K562 (cell line): ENCODE measurements at regions not wholly inside any gene's neighbourhood (a gene's known extent, or its start where the extent isn't known, plus 50 kb on each side); places are given as distances from the start of the nearest gene placed in this dataset.

Source experiments
- ATAC-seq: fragments of 200-7000 bp; cut with Tn5 transposase; 3 replicates; pipeline ENCODE4 v1.9.1; 2020; ENCODE audit warnings: moderate library complexity
- BruUV-seq: library from RNA; stranded (reverse); fragments of 400-500 nt; replicated peaks from 2 replicates; lab custom pipeline; 2021; lab: Mats Ljungman, UMichigan
- CTCF ChIA-PET: fragments of 300-600 bp; formaldehyde crosslinking; extraction: SDS; loops from one replicate; lab custom pipeline; 2021; ENCODE audit warnings: low intra/inter-chr PET ratio; lab: Yijun Ruan, JAX
- POLR2A ChIA-PET: fragments of 300-600, 350-650 bp; sonication (Branson Sonifier 250); formaldehyde crosslinking; extraction: SDS; loops from one replicate; lab custom pipeline; 2021; ENCODE audit warnings: antibody characterized with exemption, inconsistent platforms; lab: Yijun Ruan, JAX
- DNase-seq, 4 experiments: peaks; one replicate each; pipeline versions ENCODE4 v3.0.0 to v3.0.0-alpha.2; 2011 to 2018; ENCODE audit warnings: low spot score in 3 of 4, mixed read lengths in 3 of 4; ENCODE audit errors: extremely low read depth in 1 of 4
- FAIRE-seq: peaks from 2 replicates; lab custom pipeline; 2011; peaks lifted over from hg19 to GRCh38; lab: Jason Lieb, UNC
- H2AFZ ChIP-seq: 2 replicates; pipeline ENCODE4 v1.6.0; 2011; ENCODE audit warnings: low read depth, low read length, control low read depth, inconsistent platforms
- H3K27ac ChIP-seq: fragments of 200-600 bp; 3 replicates; pipeline ENCODE4 v1.8.0; 2011; ENCODE audit warnings: low read depth, mild to moderate bottlenecking, control low read depth, inconsistent platforms, low read length, moderate library complexity, mixed read lengths; ENCODE audit errors: extremely low read depth
- H3K27me3 ChIP-seq, 2 experiments: fragments of 300-600 bp in 1 of 2; 2 replicates in 1 of 2; 3 replicates in 1 of 2; pipeline versions ENCODE4 v1.6.0 to v1.8.0; 2011; ENCODE audit warnings: inconsistent platforms in 2 of 2, low read length in 2 of 2, mild to moderate bottlenecking in 1 of 2, mixed read lengths in 1 of 2, moderate library complexity in 1 of 2; ENCODE audit not compliant: control insufficient read depth in 2 of 2, insufficient read depth in 2 of 2
- H3K36me3 ChIP-seq: fragments of 300-600 bp; 3 replicates; pipeline ENCODE4 v1.8.0; 2011; ENCODE audit warnings: mild to moderate bottlenecking, low read length, inconsistent platforms; ENCODE audit not compliant: control insufficient read depth, insufficient read depth
- H3K4me1 ChIP-seq, 2 experiments: fragments of 200-600 bp in 1 of 2; replicated peaks in 1 of 2; 2 replicates in 1 of 2; 3 replicates in 1 of 2; pipeline versions ENCODE4 v1.5.1 to v1.8.0; 2011; ENCODE audit warnings: inconsistent platforms in 2 of 2, low read length in 2 of 2, mild to moderate bottlenecking in 1 of 2, mixed read lengths in 1 of 2, moderate library complexity in 1 of 2; ENCODE audit not compliant: control insufficient read depth in 2 of 2, insufficient read depth in 2 of 2
- H3K4me2 ChIP-seq: 2 replicates; pipeline ENCODE4 v1.6.1; 2011; ENCODE audit warnings: low read length, control low read depth, inconsistent platforms, mixed read lengths; ENCODE audit not compliant: insufficient read depth
- H3K4me3 ChIP-seq: fragments of 200-600 bp; sonication (generic), shearing (Covaris generic); 2 replicates; pipeline ENCODE4 v1.5.1; 2016; ENCODE audit warnings: control low read depth, inconsistent platforms
- H3K79me2 ChIP-seq: fragments of 200-600 bp; 3 replicates; pipeline ENCODE4 v1.8.0; 2011; ENCODE audit warnings: low read length, inconsistent platforms; ENCODE audit not compliant: control insufficient read depth, insufficient read depth
- H3K9ac ChIP-seq, 2 experiments: 2 replicates each; pipeline versions ENCODE4 v1.6.0 to v1.6.1; 2011; ENCODE audit warnings: low read depth in 2 of 2, low read length in 2 of 2, control low read depth in 1 of 2, inconsistent platforms in 1 of 2, mild to moderate bottlenecking in 1 of 2, mixed read lengths in 1 of 2; ENCODE audit not compliant: insufficient read depth in 1 of 2
- H3K9me1 ChIP-seq: one replicate; pipeline ENCODE4 v1.6.0; 2011; ENCODE audit warnings: inconsistent platforms, mild to moderate bottlenecking, low read length, moderate library complexity; ENCODE audit not compliant: control insufficient read depth, insufficient read depth
- H3K9me3 ChIP-seq: replicated peaks from 2 replicates; pipeline ENCODE4 v1.5.1; 2011; ENCODE audit warnings: low read depth, low read length, inconsistent platforms; ENCODE audit not compliant: control insufficient read depth, insufficient read depth
- H4K20me1 ChIP-seq: replicated peaks from 2 replicates; pipeline ENCODE4 v1.6.1; 2011; ENCODE audit warnings: low read length, inconsistent platforms, mixed read lengths; ENCODE audit not compliant: control insufficient read depth, insufficient read depth
- CBFA2T2 ChIP-seq: fragments of 450-650 bp; conservative IDR thresholded peaks from 2 replicates; pipeline ENCODE4 v1.6.1; 2017; ENCODE audit warnings: mild to moderate bottlenecking
- CHD2 ChIP-seq: IDR thresholded peaks from 2 replicates; pipeline ENCODE4 v1.6.1; 2011; ENCODE audit warnings: low read depth, low read length
- COPS2 ChIP-seq: fragments of 450-650 bp; conservative IDR thresholded peaks from 2 replicates; pipeline ENCODE4 v1.6.1; 2016; ENCODE audit warnings: mild to moderate bottlenecking, moderate library complexity
- CREB5 ChIP-seq: fragments of 250-450 bp; sonication (Bioruptor Pico); IDR thresholded peaks from 2 replicates; pipeline ENCODE4 v1.5.0; 2020; ENCODE audit warnings: mild to moderate bottlenecking
- ETV6 ChIP-seq, 3 experiments: fragments of 150-350 bp in 1 of 3; sonication (generic) in 1 of 3; formaldehyde crosslinking in 1 of 3; IDR thresholded peaks; 2 replicates each; pipeline versions ENCODE4 v1.6.1 to v1.8.0; 2014 to 2022; ENCODE audit warnings: borderline replicate concordance in 2 of 3, low read depth in 2 of 3, antibody characterized with exemption in 1 of 3, low read length in 1 of 3, mild to moderate bottlenecking in 1 of 3, missing genetic modification reagents in 1 of 3
- FIP1L1 ChIP-seq: fragments of 200-400 bp; formaldehyde crosslinking; IDR thresholded peaks from 2 replicates; pipeline ENCODE4 v1.6.1; 2018; ENCODE audit warnings: mild to moderate bottlenecking, low read depth, low read length; ENCODE audit not compliant: poor library complexity, severe bottlenecking
- IRF2 ChIP-seq: sonication (generic); formaldehyde crosslinking; IDR thresholded peaks from 2 replicates; pipeline ENCODE4 v1.8.1; 2022; ENCODE audit warnings: mild to moderate bottlenecking, missing genetic modification reagents
- KLF1 ChIP-seq: fragments of 450-650 bp; IDR thresholded peaks from 2 replicates; pipeline ENCODE4 v1.6.1; 2016; ENCODE audit warnings: missing genetic modification characterization, missing compliant biosample characterization
- NCOR1 ChIP-seq: fragments of 450-650 bp; IDR thresholded peaks from 2 replicates; pipeline ENCODE4 v1.6.1; 2016; ENCODE audit warnings: mild to moderate bottlenecking, moderate library complexity
- NFE2L1 ChIP-seq: fragments of 450-650 bp; IDR thresholded peaks from 2 replicates; pipeline ENCODE4 v1.6.1; 2016; ENCODE audit warnings: missing genetic modification characterization, low read depth, mild to moderate bottlenecking, missing compliant biosample characterization, moderate library complexity, borderline replicate concordance
- PPARD ChIP-seq: fragments of 250-450 bp; sonication (Bioruptor Pico); IDR thresholded peaks from 2 replicates; pipeline ENCODE4 v1.8.0; 2022; ENCODE audit warnings: inconsistent platforms, mild to moderate bottlenecking, moderate library complexity
- SREBF1 ChIP-seq: fragments of 150-350 bp; IDR thresholded peaks from 2 replicates; pipeline ENCODE4 v1.6.1; 2014; ENCODE audit warnings: antibody characterized with exemption, low read depth, low read length, borderline replicate concordance
- ZNF318 ChIP-seq, 2 experiments: fragments of 450-650 bp; IDR thresholded peaks; 2 replicates each; pipeline ENCODE4 v1.6.1; 2016; ENCODE audit warnings: mild to moderate bottlenecking in 2 of 2, borderline replicate concordance in 1 of 2, low read depth in 1 of 2, moderate library complexity in 1 of 2
- WGBS: fragments of 100-300 bp; shearing (Covaris generic); methylation state at CpG from one replicate; pipeline ENCODE4 v1.1.6; 2016; ENCODE audit warnings: low coverage, mixed read lengths; ENCODE audit not compliant: insufficient coverage; ENCODE audit errors: missing lambda C conversion rate; 5-methylcytosine and 5-hydroxymethylcytosine counted together
- in situ Hi-C: fragments of 300-500 bp; cut with MboI; formaldehyde crosslinking; loops from 4 replicates; pipeline ENCODE4 v1.15.0; 2018; ENCODE audit warnings: inconsistent platforms, mixed read lengths
- intact Hi-C: fragments of 100-400 bp; cut with micrococcal nuclease; formaldehyde crosslinking; loops from 2 replicates; pipeline ENCODE4 v1.14.2; 2022

- 0% methylated on average over 2 of the region's 2 CpGs for WGBS
- no peak overlapping the region for H3K9ac ChIP-seq
- no peaks in the 10 kb centered on the region for H3K9me1 ChIP-seq
- DNase-seq: no peak
- H3K9me3 ChIP-seq: no peaks in the 10 kb centered on the region
- POLR2A ChIA-PET: interaction anchor here (1.3 kb wide), 1 partner anchor 9 kb away, joined by 3 read pairs; no protein-coding TSS in a partner anchor
- H3K27me3 ChIP-seq: no peaks in the 10 kb centered on the region
- H3K4me2 ChIP-seq: no peak overlapping the region
- H3K79me2 ChIP-seq: no peaks in the 10 kb centered on the region
- no TSS peak for BruUV-seq
- no peak for ATAC-seq
- no peaks in the 10 kb centered on the region for H3K36me3 ChIP-seq
- no peak for FAIRE-seq
- H2AFZ ChIP-seq: no peak overlapping the region
- CTCF ChIA-PET: no interaction called here
- no peak overlapping the region for H3K4me3 ChIP-seq
- in situ Hi-C loops: no loop called here
- no peaks in the 10 kb centered on the region for H4K20me1 ChIP-seq
- H3K27ac ChIP-seq: no peak overlapping the region
- H3K4me1 ChIP-seq: no peaks in the 10 kb centered on the region
- intact Hi-C loops: no loop called here
- TF ChIP-seq CBFA2T2: no peak
- no peak for TF ChIP-seq CHD2
- no peak for TF ChIP-seq COPS2
- no peak for TF ChIP-seq PPARD (CRISPR knock-in tag)
- no peak for TF ChIP-seq ETV6 (IDR thresholded peaks at IDR 0.05; ENCODE audit: borderline replicate concordance in 1 of 2, low read depth in 2 of 2, low read length in 1 of 2)
- no peak for TF ChIP-seq ETV6 (CRISPR knock-in tag; IDR thresholded peaks at IDR 0.05; ENCODE audit: borderline replicate concordance)
- no peak for TF ChIP-seq KLF1 (tag)
- TF ChIP-seq CREB5 (CRISPR knock-in tag): no peak
- no peak for TF ChIP-seq ZNF318 (IDR thresholded peaks at IDR 0.05; ENCODE audit: borderline replicate concordance in 1 of 2, low read depth in 1 of 2)
- no peak for TF ChIP-seq IRF2 (CRISPR knock-in tag)
- no peak for TF ChIP-seq FIP1L1
- TF ChIP-seq SREBF1: no peak
- TF ChIP-seq NCOR1: no peak
- no peak for TF ChIP-seq NFE2L1
These were observed 87.8 kb upstream of the PRMT6 start for GRCh38 chr1:106968644-106969043.
